G401 (cell line): ENCODE measurements at regions not wholly inside any gene's neighbourhood (a gene's known extent, or its start where the extent isn't known, plus 50 kb on each side); places are given as distances from the start of the nearest gene placed in this dataset.
A peak's percentile ranks its signal among the peaks of the same experiment; 100 is the strongest.

Experiments used
- DNase-seq: peaks from one replicate; pipeline ENCODE4 v3.0.0-alpha.2; 2015; ENCODE audit warnings: low spot score
- in situ Hi-C: cut with HindIII; loops from 2 replicates; pipeline ENCODE4 v1.10.0; 2016; ENCODE audit warnings: low sequenced_read_pairs, mixed read lengths

- in situ Hi-C loops, result no loop called here
- peak; percentile 16 for DNase-seq
Observed at GRCh38 chr2:118290411-118291250, 202.4 kb downstream of the INSIG2 start.

GRCh38 chr2:118279005-118279404, 190.7 kb downstream of the INSIG2 start:
- in situ Hi-C loops, result no loop called here
- DNase-seq, result no peak

- no peak for DNase-seq
- in situ Hi-C loops, result no loop called here
Observed at GRCh38 chr2:118278046-118278445, 189.8 kb downstream of the INSIG2 start.

GRCh38 chr2:118274841-118275510, 186.7 kb downstream of the INSIG2 start:
- DNase-seq, result no peak
- in situ Hi-C loops, result no loop called here

GRCh38 chr2:118272391-118272790, 184.1 kb downstream of the INSIG2 start:
- DNase-seq, result no peak

GRCh38 chr2:118269408-118270051, 181.3 kb downstream of the INSIG2 start:
- DNase-seq, result no peak
- in situ Hi-C loops, result no loop called here

More at GRCh38 chr2:118272391-118272790, 184.1 kb downstream of the INSIG2 start:
- in situ Hi-C loops, result no loop called here

- in situ Hi-C loops, result no loop called here
- DNase-seq, result no peak
Observed at GRCh38 chr2:118268268-118268667, 180.0 kb downstream of the INSIG2 start.

GRCh38 chr2:118265873-118266455, 177.7 kb downstream of the INSIG2 start:
- in situ Hi-C loops, result no loop called here
- DNase-seq, result no peak

GRCh38 chr2:118264232-118264990, 176.1 kb downstream of the INSIG2 start:
- in situ Hi-C loops, result no loop called here
- DNase-seq, result no peak

GRCh38 chr2:118257696-118258095, 169.4 kb downstream of the INSIG2 start:
- no peak for DNase-seq
- in situ Hi-C loops, result no loop called here

- DNase-seq, result no peak
- in situ Hi-C loops, result no loop called here
Observed at GRCh38 chr2:118255771-118256372, 167.6 kb downstream of the INSIG2 start.

- in situ Hi-C loops, result no loop called here
- DNase-seq, result no peak
Observed at GRCh38 chr2:118255301-118255700, 167.0 kb downstream of the INSIG2 start.

GRCh38 chr2:118254116-118254515, 165.8 kb downstream of the INSIG2 start:
- in situ Hi-C loops, result no loop called here

GRCh38 chr2:118251427-118251826, 163.2 kb downstream of the INSIG2 start:
- no peak for DNase-seq
- in situ Hi-C loops, result no loop called here

More at GRCh38 chr2:118254116-118254515, 165.8 kb downstream of the INSIG2 start:
- no peak for DNase-seq

- no peak for DNase-seq
- in situ Hi-C loops, result no loop called here
Observed at GRCh38 chr2:118250463-118250862, 162.2 kb downstream of the INSIG2 start.

GRCh38 chr2:118250001-118250400, 161.7 kb downstream of the INSIG2 start:
- DNase-seq, result no peak
- in situ Hi-C loops, result no loop called here

- DNase-seq, result no peak
- in situ Hi-C loops, result no loop called here
Observed at GRCh38 chr2:118249531-118249930, 161.3 kb downstream of the INSIG2 start.

- in situ Hi-C loops, result no loop called here
- DNase-seq, result peak; percentile 19
Observed at GRCh38 chr2:118246726-118247125, 158.5 kb downstream of the INSIG2 start.

- in situ Hi-C loops, result no loop called here
- DNase-seq, result no peak
Observed at GRCh38 chr2:118246079-118246478, 157.8 kb downstream of the INSIG2 start.
